ENCODE measurements at regions not wholly inside any gene's neighbourhood (a gene's known extent, or its start where the extent isn't known, plus 50 kb on each side); places are given as distances from the start of the nearest gene placed in this dataset.

- no peak for DNase-seq (ENCODE audit: low spot score)
Observed at GRCh38 chr12:115639648-115640012, 637.9 kb downstream of the MED13L start.

- no peak for DNase-seq (ENCODE audit: low spot score)
Observed at GRCh38 chr12:115638733-115639647, 638.5 kb downstream of the MED13L start.

DNA sequence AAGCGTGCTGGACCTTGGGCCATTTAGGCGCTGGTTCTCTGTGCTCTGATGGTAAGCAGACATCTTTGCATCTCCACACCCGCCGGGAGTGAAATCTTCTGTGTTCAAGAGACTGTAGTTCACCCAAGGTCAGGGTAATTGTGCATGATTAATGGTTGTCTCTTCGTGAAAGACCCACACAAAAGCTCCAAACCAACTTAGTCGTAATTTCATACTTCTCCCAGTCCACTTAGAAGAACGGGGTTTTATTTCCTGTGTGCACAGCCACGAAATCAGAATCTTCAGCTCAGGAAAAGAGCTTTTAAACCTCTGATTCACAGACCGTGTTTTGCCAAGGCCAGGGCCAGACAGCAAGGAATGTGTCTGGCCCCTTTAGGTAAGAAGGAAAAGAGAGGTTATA lies 640.9 kb downstream of the MED13L start:
- DNase-seq (ENCODE audit: low spot score), result no peak

DNA sequence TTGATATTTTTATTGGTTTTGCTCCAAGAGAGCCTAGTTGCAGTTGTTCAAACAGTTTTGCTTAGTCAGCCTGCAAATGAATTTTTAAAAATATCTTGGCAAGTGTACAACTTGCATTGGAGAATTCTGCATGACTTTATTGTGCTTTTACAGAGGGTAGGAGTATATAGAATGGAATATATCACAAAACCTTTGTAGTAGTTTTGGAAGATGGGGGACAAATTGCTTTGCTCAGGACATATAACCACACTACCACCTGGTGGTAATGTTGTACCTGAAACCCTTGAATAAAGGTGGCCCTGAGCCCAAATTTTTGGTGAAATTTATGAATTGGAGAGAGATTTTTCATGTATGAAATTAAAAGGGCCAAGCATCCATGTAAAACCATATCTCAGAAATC lies 645.2 kb downstream of the MED13L start:
- no peak for DNase-seq (ENCODE audit: low spot score)

- no peak for DNase-seq (ENCODE audit: low spot score)
Observed at GRCh38 chr12:115630136-115630535, 647.4 kb downstream of the MED13L start.

DNA sequence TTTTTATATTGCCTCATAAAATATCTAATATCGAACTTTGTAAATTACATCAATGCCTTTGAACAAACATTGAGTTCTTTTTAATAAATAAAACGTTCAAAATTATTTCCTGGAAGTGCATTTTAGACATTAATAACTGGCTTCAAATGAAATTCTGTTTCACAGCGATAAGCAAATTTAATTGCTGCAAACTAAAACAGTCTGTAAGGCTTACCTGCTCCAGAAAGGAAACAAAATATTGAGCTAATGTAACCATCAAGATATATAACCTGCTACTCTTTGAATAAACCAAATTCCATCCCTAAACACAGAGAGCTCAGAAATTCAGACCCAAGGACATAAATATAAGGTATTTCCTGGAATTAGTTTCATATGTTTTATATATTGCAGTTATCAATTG lies 651.3 kb downstream of the MED13L start:
- no peak for DNase-seq (ENCODE audit: low spot score)

DNA sequence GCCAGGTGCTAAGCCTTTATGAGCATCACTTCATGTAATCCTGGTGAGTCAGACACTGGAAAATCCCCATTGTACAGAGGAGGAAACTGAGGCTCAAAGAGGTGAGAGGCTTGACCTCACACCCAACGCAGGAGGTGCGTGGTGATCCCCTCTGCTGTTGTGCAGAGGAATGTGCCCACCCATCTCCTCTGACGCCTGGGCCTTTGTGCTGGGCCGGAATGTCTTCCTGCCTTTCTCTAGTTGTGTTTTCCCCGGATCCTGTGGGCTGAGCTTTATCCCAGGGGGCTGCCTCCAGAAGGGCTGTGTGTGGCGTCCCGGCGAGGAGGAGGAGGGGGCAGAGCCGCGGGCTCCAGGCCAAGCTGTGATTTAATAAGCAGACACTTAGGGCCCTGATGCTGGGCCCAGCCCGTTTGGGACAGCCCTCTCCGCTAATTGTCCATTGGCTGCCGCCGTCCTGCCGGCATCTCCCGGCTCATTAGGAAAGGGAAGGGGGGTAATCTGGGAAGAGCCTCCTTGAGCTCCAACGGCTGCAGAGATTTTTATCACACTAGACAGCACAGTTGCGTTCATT lies 653.6 kb downstream of the MED13L start:
- no peak for DNase-seq (ENCODE audit: low spot score)

DNA sequence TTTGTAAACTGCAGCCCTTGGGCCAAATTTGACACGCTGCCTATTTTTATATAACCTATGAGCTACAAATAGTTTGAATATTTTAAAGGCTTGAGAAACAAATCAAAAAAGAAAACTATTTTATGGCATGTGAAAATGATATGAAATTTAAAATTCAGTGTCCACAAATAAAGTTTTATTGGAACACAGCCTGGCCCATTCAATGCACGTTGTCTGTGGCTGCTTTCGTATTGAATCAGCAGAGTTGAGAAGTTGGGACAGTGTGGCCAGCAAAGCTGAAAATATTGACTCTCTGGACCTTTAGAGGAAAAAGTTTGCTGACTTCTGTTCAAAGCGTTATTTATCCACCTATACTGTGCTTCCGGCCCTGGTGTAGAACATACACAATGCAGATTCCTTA lies 654.2 kb downstream of the MED13L start:
- DNase-seq (ENCODE audit: low spot score), result no peak

DNA sequence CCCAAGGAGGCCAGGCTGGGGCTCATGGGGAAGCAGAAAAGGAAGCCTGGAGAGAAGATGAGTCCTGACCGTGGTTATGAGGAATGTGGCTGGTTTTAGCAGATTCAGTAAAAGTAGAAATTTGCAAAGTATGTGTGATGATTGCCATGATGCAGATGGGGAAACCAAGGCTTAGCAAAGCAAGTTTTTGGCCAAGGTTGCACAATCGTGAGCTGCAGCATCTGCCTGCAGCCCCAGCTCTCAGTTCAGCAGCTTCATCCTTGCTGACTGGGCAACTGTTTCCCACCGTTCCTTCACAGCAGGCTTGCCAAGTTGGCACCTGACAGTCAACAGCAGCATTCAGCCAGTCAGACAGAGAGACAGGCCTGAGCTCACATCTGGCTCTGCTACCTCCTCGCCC lies 656.7 kb downstream of the MED13L start:
- no peak for DNase-seq (ENCODE audit: low spot score)

DNA sequence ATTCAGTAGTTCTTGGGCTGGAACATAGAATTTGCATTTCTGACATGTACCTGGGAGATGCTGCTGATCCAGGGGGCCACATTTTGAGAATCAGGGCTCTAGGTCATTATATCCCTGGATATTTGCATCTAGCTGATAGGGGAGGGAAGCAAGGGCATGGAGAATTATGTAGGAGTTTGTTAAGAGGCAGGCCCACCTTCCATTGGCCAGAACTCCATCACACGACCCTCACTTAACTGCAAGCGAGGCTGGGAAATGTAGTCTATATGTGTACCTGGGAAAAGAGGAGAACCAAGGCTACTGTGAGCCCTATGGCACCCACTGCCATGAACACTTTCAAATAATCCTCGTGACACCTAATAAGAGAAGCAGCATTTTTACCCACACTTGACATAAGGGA lies 657.6 kb downstream of the MED13L start:
- no peak for DNase-seq (ENCODE audit: low spot score)

DNA sequence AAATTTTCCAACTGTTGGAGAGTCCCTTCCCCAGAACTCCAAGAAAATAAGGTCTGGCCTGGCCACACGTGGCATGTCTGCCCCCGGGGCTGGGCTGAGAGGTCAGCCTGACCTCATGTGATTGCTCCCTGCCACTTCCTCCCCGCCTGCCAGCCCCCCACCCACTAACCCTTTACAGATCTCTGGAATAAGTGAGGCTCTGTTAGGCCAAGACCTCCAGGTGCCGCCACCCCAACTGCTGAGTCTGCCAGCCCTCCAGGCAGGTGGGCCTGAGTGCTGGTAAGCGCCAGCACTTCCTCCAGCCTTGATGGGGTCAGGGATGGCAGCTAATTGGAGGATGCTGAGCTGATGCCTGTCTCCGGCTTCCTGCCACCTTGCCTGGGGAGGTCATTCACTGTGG lies 658.4 kb downstream of the MED13L start:
- DNase-seq (ENCODE audit: low spot score), result no peak

GRCh38 chr12:115618105-115618504 lies 659.4 kb downstream of the MED13L start:
- no peak for DNase-seq (ENCODE audit: low spot score)

- no peak for DNase-seq (ENCODE audit: low spot score)
Observed at GRCh38 chr12:115617391-115617790, 660.1 kb downstream of the MED13L start.

DNA sequence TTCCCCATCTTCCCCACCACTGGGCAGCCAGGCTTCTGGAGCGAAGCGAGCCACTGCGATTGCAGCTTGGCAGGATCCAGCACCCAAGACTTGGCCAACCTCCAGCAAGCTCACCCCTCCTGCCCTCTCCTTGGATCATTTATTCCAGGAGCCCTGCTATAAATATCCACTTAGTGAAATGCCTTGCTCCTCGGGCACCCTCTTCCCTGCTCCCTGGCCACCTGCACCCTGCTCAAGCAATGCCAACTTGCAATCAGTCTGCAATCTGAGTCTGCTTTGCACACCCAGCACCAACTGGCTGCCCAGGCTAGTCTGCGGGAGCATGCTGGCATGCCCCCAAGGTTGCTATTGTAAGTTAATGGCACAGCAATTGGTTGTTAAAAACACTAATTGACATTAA lies 666.0 kb downstream of the MED13L start:
- DNase-seq (ENCODE audit: low spot score), result no peak

DNA sequence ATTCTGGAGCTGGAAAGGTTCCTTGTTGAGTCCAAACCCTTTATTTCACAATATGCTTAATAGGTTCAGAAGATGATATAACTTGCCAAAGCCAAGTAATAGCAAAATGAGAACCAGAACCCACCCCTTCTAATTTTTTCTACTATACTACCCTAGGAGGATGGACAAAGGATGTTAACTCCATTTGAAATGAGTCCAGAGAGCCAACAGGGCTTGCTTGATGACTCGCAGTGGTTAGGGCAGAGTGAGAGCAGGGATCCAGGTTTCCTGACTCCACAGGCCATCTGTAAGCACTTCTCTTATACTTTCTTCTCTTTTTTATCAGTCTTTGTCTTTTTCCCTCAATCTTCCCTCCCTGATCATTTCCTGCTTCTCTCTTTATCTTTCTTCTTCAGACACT lies 668.1 kb downstream of the MED13L start:
- no peak for DNase-seq (ENCODE audit: low spot score)

- no peak for DNase-seq (ENCODE audit: low spot score)
Observed at GRCh38 chr12:115606040-115606439, 671.5 kb downstream of the MED13L start.

DNA sequence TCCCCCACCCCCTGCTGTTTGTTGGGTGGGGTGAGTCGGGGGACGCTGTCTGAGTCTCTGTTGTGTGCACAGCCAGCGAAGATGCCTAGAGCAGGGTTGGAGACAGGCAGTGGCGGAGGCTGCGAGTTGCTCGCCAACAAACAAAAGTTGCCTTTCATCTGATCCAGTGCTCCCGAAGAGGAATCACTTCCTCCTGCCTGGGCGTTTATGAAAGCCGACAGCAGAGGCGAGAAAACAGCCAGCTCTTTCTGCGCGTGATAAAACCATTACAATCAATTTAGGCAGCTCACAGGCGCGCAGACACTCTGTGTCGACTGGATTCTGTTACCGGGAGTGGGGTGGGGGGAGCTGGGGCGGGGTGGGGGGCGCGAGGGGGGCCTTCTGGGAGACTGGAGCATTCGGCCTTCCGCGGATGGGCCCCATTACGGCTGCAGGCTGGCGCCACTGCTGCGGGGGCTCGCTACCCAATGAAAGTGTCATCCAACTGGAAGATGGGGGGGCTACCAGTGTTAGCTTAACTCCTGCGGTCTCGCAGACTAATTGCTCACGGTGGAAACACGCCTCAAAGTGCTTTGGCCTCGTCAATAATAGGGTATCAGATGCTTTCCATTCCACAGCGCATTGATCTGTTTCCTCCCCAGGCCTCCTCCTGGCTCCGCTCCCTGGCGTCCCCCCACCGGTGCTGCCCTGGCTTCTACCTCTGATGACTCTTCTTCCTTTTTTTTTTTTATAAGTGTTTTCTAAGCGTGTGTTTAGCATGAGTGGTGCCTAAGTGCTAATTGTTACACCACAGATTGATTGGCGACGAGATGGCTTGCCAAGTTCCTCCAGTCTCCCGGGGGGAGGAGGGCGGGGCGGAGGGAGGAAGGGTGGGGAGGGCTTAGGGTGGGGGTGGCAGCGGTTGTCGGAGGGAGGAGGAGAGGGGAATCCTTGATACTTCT lies 678.4 kb downstream of the MED13L start:
- DNase-seq (ENCODE audit: low spot score), result peak; percentile 42

- DNase-seq (ENCODE audit: low spot score), result peak; percentile 65
Observed at GRCh38 chr12:115597157-115597712, 680.3 kb downstream of the MED13L start.

DNA sequence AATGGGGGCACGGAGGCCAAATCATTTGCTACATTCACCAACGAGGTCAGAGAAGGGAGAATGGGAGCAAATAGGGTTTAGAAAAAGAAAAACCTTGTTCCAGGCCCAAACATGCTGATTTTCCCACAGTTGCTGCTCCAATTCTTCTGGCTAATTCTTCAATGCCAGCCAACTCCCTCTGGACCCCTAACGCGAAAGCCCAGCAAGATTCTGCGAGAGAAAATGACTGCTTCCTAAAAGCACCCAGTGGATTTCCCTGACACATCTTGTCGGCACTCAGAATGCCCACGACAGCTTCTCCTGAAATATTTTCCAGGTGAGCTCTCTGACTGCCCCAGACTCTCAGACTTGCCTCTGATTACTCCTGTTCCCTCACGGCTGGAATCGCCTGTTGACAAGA lies 689.4 kb downstream of the MED13L start:
- DNase-seq (ENCODE audit: low spot score), result no peak

DNA sequence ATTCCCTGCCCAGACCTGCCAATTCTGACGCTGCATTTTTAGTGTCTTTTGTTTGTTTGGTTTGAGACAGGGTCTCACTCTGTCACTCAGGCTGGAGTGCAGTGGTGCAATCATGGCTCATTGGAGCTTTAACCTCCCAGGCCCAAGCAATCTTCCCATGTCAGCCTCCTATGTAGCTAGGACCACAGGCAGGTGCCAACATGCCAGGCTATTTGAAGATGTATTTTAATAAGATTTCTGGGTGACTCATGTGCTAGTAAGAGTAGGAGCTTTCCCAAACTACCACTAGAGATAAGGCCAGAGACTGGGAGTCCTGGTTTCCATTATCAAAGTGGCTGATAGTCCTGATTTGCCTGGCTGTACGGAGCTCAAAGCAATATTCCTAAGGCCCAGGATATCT lies 693.3 kb downstream of the MED13L start:
- DNase-seq (ENCODE audit: low spot score), result no peak

- DNase-seq (ENCODE audit: low spot score), result no peak
Observed at GRCh38 chr12:115583591-115583990, 693.9 kb downstream of the MED13L start.

GRCh38 chr12:115577401-115577800 lies 700.1 kb downstream of the MED13L start:
- DNase-seq (ENCODE audit: low spot score), result no peak

Data from AG20443 (cell line).